ENCODE measurements at regions not wholly inside any gene's neighbourhood (a gene's known extent, or its start where the extent isn't known, plus 50 kb on each side); places are given as distances from the start of the nearest gene placed in this dataset.

DNA sequence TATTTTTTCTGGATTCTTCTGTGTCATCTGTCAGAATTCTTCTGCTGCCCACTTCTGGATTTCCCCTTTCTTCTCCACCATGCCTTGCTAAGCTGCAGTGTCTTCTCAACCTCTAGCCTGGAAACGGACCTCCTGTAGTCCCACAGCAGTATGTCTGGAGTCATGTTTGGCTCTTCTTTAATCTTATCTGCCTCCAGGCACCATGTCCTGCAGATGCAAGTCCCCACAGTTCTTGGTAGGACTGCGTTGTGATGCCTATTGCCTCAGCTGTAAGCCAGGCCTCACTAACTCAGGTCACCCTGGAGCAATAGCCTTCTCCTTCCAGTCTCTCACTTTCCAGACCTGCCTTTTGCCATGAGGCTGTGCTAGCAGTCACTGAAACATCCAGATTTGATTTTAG is 268.3 kb downstream of the POM121L12 start:
- POLR2A ChIA-PET = no interaction called here
- H3K4me1 ChIP-seq (ENCODE audit: control insufficient read depth, insufficient read depth, low read length) = no peaks in the 10 kb centered on the region
- H3K9me3 ChIP-seq (ENCODE audit: control insufficient read depth, insufficient read depth, low read depth, low read length) = no peaks in the 10 kb centered on the region
- no peak for TF ChIP-seq ZNF514 (tag by site-specific recombination; IDR thresholded peaks at IDR 0.05)
- no peak for TF ChIP-seq ZNF155 (tag by site-specific recombination; IDR thresholded peaks at IDR 0.05)
- TF ChIP-seq ZNF623 (tag by site-specific recombination; IDR thresholded peaks at IDR 0.05) = no peak
- no peak for TF ChIP-seq ZBTB1 (tag by site-specific recombination; IDR thresholded peaks at IDR 0.05)
- TF ChIP-seq, protein P1, sequence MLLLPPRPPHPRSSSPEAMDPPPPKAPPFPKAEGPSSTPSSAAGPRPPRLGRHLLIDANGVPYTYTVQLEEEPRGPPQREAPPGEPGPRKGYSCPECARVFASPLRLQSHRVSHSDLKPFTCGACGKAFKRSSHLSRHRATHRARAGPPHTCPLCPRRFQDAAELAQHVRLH (tag by site-specific recombination; IDR thresholded peaks at IDR 0.05) = no peak
- TF ChIP-seq WT1 (tag by site-specific recombination; IDR thresholded peaks at IDR 0.05) = no peak
- TF ChIP-seq OVOL3 (tag by site-specific recombination; IDR thresholded peaks at IDR 0.05) = no peak
- TF ChIP-seq ZNF621 (tag by site-specific recombination; IDR thresholded peaks at IDR 0.05) = no peak
- TF ChIP-seq, protein P2, sequence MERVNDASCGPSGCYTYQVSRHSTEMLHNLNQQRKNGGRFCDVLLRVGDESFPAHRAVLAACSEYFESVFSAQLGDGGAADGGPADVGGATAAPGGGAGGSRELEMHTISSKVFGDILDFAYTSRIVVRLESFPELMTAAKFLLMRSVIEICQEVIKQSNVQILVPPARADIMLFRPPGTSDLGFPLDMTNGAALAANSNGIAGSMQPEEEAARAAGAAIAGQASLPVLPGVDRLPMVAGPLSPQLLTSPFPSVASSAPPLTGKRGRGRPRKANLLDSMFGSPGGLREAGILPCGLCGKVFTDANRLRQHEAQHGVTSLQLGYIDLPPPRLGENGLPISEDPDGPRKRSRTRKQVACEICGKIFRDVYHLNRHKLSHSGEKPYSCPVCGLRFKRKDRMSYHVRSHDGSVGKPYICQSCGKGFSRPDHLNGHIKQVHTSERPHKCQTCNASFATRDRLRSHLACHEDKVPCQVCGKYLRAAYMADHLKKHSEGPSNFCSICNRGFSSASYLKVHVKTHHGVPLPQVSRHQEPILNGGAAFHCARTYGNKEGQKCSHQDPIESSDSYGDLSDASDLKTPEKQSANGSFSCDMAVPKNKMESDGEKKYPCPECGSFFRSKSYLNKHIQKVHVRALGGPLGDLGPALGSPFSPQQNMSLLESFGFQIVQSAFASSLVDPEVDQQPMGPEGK (tag by site-specific recombination; IDR thresholded peaks at IDR 0.05) = no peak
- TF ChIP-seq, protein P3, sequence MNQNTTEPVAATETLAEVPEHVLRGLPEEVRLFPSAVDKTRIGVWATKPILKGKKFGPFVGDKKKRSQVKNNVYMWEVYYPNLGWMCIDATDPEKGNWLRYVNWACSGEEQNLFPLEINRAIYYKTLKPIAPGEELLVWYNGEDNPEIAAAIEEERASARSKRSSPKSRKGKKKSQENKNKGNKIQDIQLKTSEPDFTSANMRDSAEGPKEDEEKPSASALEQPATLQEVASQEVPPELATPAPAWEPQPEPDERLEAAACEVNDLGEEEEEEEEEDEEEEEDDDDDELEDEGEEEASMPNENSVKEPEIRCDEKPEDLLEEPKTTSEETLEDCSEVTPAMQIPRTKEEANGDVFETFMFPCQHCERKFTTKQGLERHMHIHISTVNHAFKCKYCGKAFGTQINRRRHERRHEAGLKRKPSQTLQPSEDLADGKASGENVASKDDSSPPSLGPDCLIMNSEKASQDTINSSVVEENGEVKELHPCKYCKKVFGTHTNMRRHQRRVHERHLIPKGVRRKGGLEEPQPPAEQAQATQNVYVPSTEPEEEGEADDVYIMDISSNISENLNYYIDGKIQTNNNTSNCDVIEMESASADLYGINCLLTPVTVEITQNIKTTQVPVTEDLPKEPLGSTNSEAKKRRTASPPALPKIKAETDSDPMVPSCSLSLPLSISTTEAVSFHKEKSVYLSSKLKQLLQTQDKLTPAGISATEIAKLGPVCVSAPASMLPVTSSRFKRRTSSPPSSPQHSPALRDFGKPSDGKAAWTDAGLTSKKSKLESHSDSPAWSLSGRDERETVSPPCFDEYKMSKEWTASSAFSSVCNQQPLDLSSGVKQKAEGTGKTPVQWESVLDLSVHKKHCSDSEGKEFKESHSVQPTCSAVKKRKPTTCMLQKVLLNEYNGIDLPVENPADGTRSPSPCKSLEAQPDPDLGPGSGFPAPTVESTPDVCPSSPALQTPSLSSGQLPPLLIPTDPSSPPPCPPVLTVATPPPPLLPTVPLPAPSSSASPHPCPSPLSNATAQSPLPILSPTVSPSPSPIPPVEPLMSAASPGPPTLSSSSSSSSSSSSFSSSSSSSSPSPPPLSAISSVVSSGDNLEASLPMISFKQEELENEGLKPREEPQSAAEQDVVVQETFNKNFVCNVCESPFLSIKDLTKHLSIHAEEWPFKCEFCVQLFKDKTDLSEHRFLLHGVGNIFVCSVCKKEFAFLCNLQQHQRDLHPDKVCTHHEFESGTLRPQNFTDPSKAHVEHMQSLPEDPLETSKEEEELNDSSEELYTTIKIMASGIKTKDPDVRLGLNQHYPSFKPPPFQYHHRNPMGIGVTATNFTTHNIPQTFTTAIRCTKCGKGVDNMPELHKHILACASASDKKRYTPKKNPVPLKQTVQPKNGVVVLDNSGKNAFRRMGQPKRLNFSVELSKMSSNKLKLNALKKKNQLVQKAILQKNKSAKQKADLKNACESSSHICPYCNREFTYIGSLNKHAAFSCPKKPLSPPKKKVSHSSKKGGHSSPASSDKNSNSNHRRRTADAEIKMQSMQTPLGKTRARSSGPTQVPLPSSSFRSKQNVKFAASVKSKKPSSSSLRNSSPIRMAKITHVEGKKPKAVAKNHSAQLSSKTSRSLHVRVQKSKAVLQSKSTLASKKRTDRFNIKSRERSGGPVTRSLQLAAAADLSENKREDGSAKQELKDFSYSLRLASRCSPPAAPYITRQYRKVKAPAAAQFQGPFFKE (tag by site-specific recombination; IDR thresholded peaks at IDR 0.05; ENCODE audit: borderline replicate concordance) = no peak
- TF ChIP-seq ZNF302 (tag by site-specific recombination; IDR thresholded peaks at IDR 0.05; ENCODE audit: low read depth) = no peak
- no peak for TF ChIP-seq ZNF529 (tag by site-specific recombination; IDR thresholded peaks at IDR 0.05; ENCODE audit: insufficient replicate concordance)
- TF ChIP-seq, protein P4, sequence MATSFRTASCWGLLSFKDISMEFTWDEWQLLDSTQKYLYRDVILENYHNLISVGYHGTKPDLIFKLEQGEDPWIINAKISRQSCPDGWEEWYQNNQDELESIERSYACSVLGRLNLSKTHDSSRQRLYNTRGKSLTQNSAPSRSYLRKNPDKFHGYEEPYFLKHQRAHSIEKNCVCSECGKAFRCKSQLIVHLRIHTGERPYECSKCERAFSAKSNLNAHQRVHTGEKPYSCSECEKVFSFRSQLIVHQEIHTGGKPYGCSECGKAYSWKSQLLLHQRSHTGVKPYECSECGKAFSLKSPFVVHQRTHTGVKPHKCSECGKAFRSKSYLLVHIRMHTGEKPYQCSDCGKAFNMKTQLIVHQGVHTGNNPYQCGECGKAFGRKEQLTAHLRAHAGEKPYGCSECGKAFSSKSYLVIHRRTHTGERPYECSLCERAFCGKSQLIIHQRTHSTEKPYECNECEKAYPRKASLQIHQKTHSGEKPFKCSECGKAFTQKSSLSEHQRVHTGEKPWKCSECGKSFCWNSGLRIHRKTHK (tag by site-specific recombination; IDR thresholded peaks at IDR 0.05) = no peak
- no peak for TF ChIP-seq ZNF768 (tag by site-specific recombination; IDR thresholded peaks at IDR 0.05)
- TF ChIP-seq, protein P5, sequence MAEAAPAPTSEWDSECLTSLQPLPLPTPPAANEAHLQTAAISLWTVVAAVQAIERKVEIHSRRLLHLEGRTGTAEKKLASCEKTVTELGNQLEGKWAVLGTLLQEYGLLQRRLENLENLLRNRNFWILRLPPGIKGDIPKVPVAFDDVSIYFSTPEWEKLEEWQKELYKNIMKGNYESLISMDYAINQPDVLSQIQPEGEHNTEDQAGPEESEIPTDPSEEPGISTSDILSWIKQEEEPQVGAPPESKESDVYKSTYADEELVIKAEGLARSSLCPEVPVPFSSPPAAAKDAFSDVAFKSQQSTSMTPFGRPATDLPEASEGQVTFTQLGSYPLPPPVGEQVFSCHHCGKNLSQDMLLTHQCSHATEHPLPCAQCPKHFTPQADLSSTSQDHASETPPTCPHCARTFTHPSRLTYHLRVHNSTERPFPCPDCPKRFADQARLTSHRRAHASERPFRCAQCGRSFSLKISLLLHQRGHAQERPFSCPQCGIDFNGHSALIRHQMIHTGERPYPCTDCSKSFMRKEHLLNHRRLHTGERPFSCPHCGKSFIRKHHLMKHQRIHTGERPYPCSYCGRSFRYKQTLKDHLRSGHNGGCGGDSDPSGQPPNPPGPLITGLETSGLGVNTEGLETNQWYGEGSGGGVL (tag by site-specific recombination; IDR thresholded peaks at IDR 0.05) = no peak
- CTCF ChIA-PET = no interaction called here
- no peaks in the 10 kb centered on the region for H3K36me3 ChIP-seq (ENCODE audit: control insufficient read depth in 2 of 2, insufficient read depth in 1 of 2, low read length in 2 of 2)
- H3K27ac ChIP-seq (ENCODE audit: extremely low read depth, low read depth, low read length) = no peak overlapping the region
- no peak overlapping the region for H3K4me3 ChIP-seq (ENCODE audit: low read depth, low read length)
